ENCODE measurements at regions not wholly inside any gene's neighbourhood (a gene's known extent, or its start where the extent isn't known, plus 50 kb on each side); places are given as distances from the start of the nearest gene placed in this dataset.

- TF ChIP-seq CTCF (IDR thresholded peaks at IDR 0.05), result no peak
- DNase-seq (ENCODE audit: low spot score), result no peak
- no peak for ATAC-seq (ENCODE audit: low FRiP score)
Measured at GRCh38 chr5:98397081-98397480, 376.4 kb upstream of the RGMB start.

GRCh38 chr5:98398465-98398864 is 375.0 kb upstream of the RGMB start:
- TF ChIP-seq CTCF (IDR thresholded peaks at IDR 0.05), result no peak
- DNase-seq (ENCODE audit: low spot score) (no peak), ATAC-seq (ENCODE audit: low FRiP score) (no peak)

- TF ChIP-seq CTCF (IDR thresholded peaks at IDR 0.05), result no peak
- DNase-seq (ENCODE audit: low spot score), result no peak
- no peak for ATAC-seq (ENCODE audit: low FRiP score)
Measured at GRCh38 chr5:98401656-98402055, 371.8 kb upstream of the RGMB start.

- DNase-seq (ENCODE audit: low spot score) (no peak), ATAC-seq (ENCODE audit: low FRiP score) (no peak)
- no peak for TF ChIP-seq CTCF (IDR thresholded peaks at IDR 0.05)
Measured at GRCh38 chr5:98402130-98402529, 371.3 kb upstream of the RGMB start.

GRCh38 chr5:98403131-98403530 is 370.3 kb upstream of the RGMB start:
- TF ChIP-seq CTCF (IDR thresholded peaks at IDR 0.05), result no peak
- no peak for ATAC-seq (ENCODE audit: low FRiP score)
- DNase-seq (ENCODE audit: low spot score), result no peak

GRCh38 chr5:98414938-98415337 is 358.5 kb upstream of the RGMB start:
- ATAC-seq (ENCODE audit: low FRiP score), result no peak
- TF ChIP-seq CTCF (IDR thresholded peaks at IDR 0.05), result no peak

GRCh38 chr5:98415663-98416062 is 357.8 kb upstream of the RGMB start:
- ATAC-seq (ENCODE audit: low FRiP score) (no peak), DNase-seq (ENCODE audit: low spot score) (no peak)
- TF ChIP-seq CTCF (IDR thresholded peaks at IDR 0.05), result no peak

More at GRCh38 chr5:98414938-98415337, 358.5 kb upstream of the RGMB start:
- DNase-seq (ENCODE audit: low spot score), result no peak
